Stomach (tissue), 8 donors: ENCODE measurements at regions not wholly inside any gene's neighbourhood (a gene's known extent, or its start where the extent isn't known, plus 50 kb on each side); places are given as distances from the start of the nearest gene placed in this dataset.

ENCODE experiments used
- DNase-seq, 2 donors: peaks; one replicate each; pipeline versions ENCODE4 v3.0.0 to v3.0.0-alpha.2; 2013 to 2019
- H3K27ac ChIP-seq, 5 donors: fragments of 200-600 bp in 4 of 5; sonication (generic) in 4 of 5; one replicate each; pipeline ENCODE4 v1.5.1; 2013 to 2019; ENCODE audit warnings: mild to moderate bottlenecking in 1 of 5, moderate library complexity in 1 of 5
- H3K27me3 ChIP-seq, 3 donors: fragments of 200-600 bp; sonication (generic); one replicate each; pipeline ENCODE4 v1.5.1; 2017 to 2019; ENCODE audit warnings: mixed run types in 1 of 3
- H3K36me3 ChIP-seq, 4 donors: fragments of 200-600 bp; sonication (generic); 1 replicate in 3 of 4; 2 replicates in 1 of 4; pipeline ENCODE4 v1.5.1; 2016 to 2019
- H3K4me1 ChIP-seq, 4 donors: fragments of 200-600 bp; sonication (generic); one replicate each; pipeline ENCODE4 v1.5.1; 2016 to 2019
- H3K4me3 ChIP-seq, 4 donors: fragments of 200-600 bp; sonication (generic) in 3 of 4; one replicate each; pipeline ENCODE4 v1.5.1; 2016 to 2019; ENCODE audit warnings: mild to moderate bottlenecking in 1 of 4
- H3K9me3 ChIP-seq, 4 donors: fragments of 200-600 bp; sonication (generic); one replicate each; pipeline ENCODE4 v1.5.1; 2016 to 2019
- CTCF ChIP-seq, 7 experiments: fragments of 450-650 bp in 4 of 7; fragments of 200-600 bp in 3 of 7; sonication (generic) in 3 of 7; IDR thresholded peaks; one replicate each; pipeline ENCODE4 v1.5.1; 2016 to 2019; ENCODE audit warnings: antibody characterized with exemption in 7 of 7, control low read depth in 2 of 7, mild to moderate bottlenecking in 1 of 7
- EP300 ChIP-seq: sonication (generic); formaldehyde crosslinking; IDR thresholded peaks from one replicate; pipeline ENCODE4 v1.6.1; 2017; ENCODE audit warnings: antibody characterized with exemption
- POLR2A ChIP-seq, 4 donors: fragments of 450-650 bp; IDR thresholded peaks; one replicate each; pipeline ENCODE4 v1.6.1; 2016; ENCODE audit warnings: antibody characterized with exemption in 4 of 4, control low read depth in 2 of 4, mild to moderate bottlenecking in 1 of 4, moderate library complexity in 1 of 4
- POLR2AphosphoS5 ChIP-seq, 3 donors: sonication (generic); formaldehyde crosslinking; IDR thresholded peaks; one replicate each; pipeline ENCODE4 v1.6.1; 2016; ENCODE audit warnings: antibody characterized with exemption in 3 of 3
- WGBS, 5 donors: extraction: QIAGEN DNeasy Blood & Tissue Kit in 3 of 5; methylation state at CpG; one replicate each; pipeline versions ENCODE4 v1.1.5 to v1.1.7; 2013 to 2018; 5-methylcytosine and 5-hydroxymethylcytosine counted together
- intact Hi-C: fragments of 100-400 bp; cut with DNase I; formaldehyde crosslinking; loops from one replicate; pipeline ENCODE4 v1.15.1; 2023; ENCODE audit warnings: low total_unique reads
- donor health status: healthy with polysubstance abuse.
- donor health status: Bipolar disorder and iron deficiency.
- donor health status: healthy.

- H3K4me1 ChIP-seq, result peaks cover 9 to 25% (median 19%) of the 10 kb centered on the region in 4 donors
- H3K9me3 ChIP-seq, result peaks cover 0 to 6% (median 0%) of the 10 kb centered on the region in 4 donors
- H3K36me3 ChIP-seq, result no peaks in the 10 kb centered on the region
- TF ChIP-seq CTCF (IDR thresholded peaks at IDR 0.05) (no peak), POLR2AphosphoS5 (IDR thresholded peaks at IDR 0.05) (no peak), EP300 (no peak), POLR2A (IDR thresholded peaks at IDR 0.05) (no peak)
- H3K4me3 ChIP-seq, result no peak overlapping the region
- H3K27me3 ChIP-seq, result no peaks in the 10 kb centered on the region
- DNase-seq, result no peak
- H3K27ac ChIP-seq, result peak overlapping the region in 1 of 5 donors; percentile 75
- intact Hi-C loops, result no loop called here
Observed at GRCh38 chr14:49480979-49481498, 105.1 kb downstream of the RPS29 start.

- Histone ChIP-seq H3K27me3 (no peaks in the 10 kb centered on the region), H3K27ac (peak overlapping the region; percentile 27 to 86 (median 74)), H3K36me3 (no peaks in the 10 kb centered on the region), H3K4me1 (peaks cover 9 to 25% (median 19%) of the 10 kb centered on the region in 4 donors), H3K4me3 (no peak overlapping the region), H3K9me3 (peaks cover 0 to 6% (median 0%) of the 10 kb centered on the region in 4 donors)
- peak in 1 of 2 donors; percentile 12 for DNase-seq
- TF ChIP-seq CTCF (IDR thresholded peaks at IDR 0.05), result no peak
- no peak for TF ChIP-seq EP300
- no peak for TF ChIP-seq POLR2A (IDR thresholded peaks at IDR 0.05)
- TF ChIP-seq POLR2AphosphoS5 (IDR thresholded peaks at IDR 0.05), result no peak
- intact Hi-C loops, result no loop called here
- 67 to 74% (median 68%) methylated on average over 3 of the region's 3 CpGs for WGBS, 5 donors
Observed at GRCh38 chr14:49480053-49480760, 106.0 kb downstream of the RPS29 start.

GRCh38 chr14:49479432-49479831, 106.7 kb downstream of the RPS29 start:
- Histone ChIP-seq H3K27me3 (no peaks in the 10 kb centered on the region), H3K4me1 (peaks cover 9 to 25% (median 19%) of the 10 kb centered on the region in 4 donors), H3K9me3 (peaks cover 0 to 6% (median 0%) of the 10 kb centered on the region in 4 donors), H3K27ac (peak overlapping the region; percentile 27 to 75 (median 72)), H3K36me3 (no peaks in the 10 kb centered on the region), H3K4me3 (no peak overlapping the region)
- intact Hi-C loops, result no loop called here
- no peak for TF ChIP-seq POLR2A (IDR thresholded peaks at IDR 0.05)
- TF ChIP-seq CTCF (IDR thresholded peaks at IDR 0.05), result no peak
- peak in 2 of 3 donors; percentile 41 to 47 for TF ChIP-seq POLR2AphosphoS5 (IDR thresholded peaks at IDR 0.05)
- DNase-seq, result peak; percentile 29 to 77
- 14 to 45% (median 23%) methylated on average over 5 of the region's 5 CpGs for WGBS, 5 donors

- H3K27ac ChIP-seq, result peak overlapping the region in 3 of 5 donors; percentile 72 to 75 (median 74)
Observed at GRCh38 chr14:49478784-49479183, 107.4 kb downstream of the RPS29 start.

More at GRCh38 chr14:49478784-49479183, 107.4 kb downstream of the RPS29 start:
- 22 to 40% (median 34%) methylated on average over 3 of the region's 3 CpGs for WGBS, 5 donors
- TF ChIP-seq POLR2A (IDR thresholded peaks at IDR 0.05) (no peak), POLR2AphosphoS5 (IDR thresholded peaks at IDR 0.05) (no peak), EP300 (no peak), CTCF (IDR thresholded peaks at IDR 0.05) (no peak)
- DNase-seq, result no peak
- Histone ChIP-seq H3K9me3 (peaks cover 0 to 6% (median 0%) of the 10 kb centered on the region in 4 donors), H3K4me1 (peaks cover 9 to 25% (median 19%) of the 10 kb centered on the region in 4 donors), H3K4me3 (no peak overlapping the region), H3K36me3 (no peaks in the 10 kb centered on the region), H3K27me3 (no peaks in the 10 kb centered on the region)
- intact Hi-C loops, result no loop called here
